Transverse colon (tissue), 3 donors: ENCODE measurements at regions not wholly inside any gene's neighbourhood (a gene's known extent, or its start where the extent isn't known, plus 50 kb on each side); places are given as distances from the start of the nearest gene placed in this dataset.

Experiments
- POLR2A ChIP-seq: fragments of 450-650 bp; IDR thresholded peaks from one replicate; pipeline ENCODE4 v1.6.1; 2016; ENCODE audit warnings: antibody characterized with exemption, mild to moderate bottlenecking, moderate library complexity
- POLR2AphosphoS5 ChIP-seq, 3 donors: sonication (generic); formaldehyde crosslinking; IDR thresholded peaks; one replicate each; pipeline ENCODE4 v1.6.1; 2016; ENCODE audit warnings: antibody characterized with exemption in 3 of 3

- TF ChIP-seq POLR2AphosphoS5 (IDR thresholded peaks at IDR 0.05) (no peak), POLR2A (no peak)
These were observed 193.9 kb downstream of the PLOD2 start for GRCh38 chr3:145967043-145967442.
